ENCODE measurements at regions not wholly inside any gene's neighbourhood (a gene's known extent, or its start where the extent isn't known, plus 50 kb on each side); places are given as distances from the start of the nearest gene placed in this dataset.

- TF ChIP-seq, protein P1, sequence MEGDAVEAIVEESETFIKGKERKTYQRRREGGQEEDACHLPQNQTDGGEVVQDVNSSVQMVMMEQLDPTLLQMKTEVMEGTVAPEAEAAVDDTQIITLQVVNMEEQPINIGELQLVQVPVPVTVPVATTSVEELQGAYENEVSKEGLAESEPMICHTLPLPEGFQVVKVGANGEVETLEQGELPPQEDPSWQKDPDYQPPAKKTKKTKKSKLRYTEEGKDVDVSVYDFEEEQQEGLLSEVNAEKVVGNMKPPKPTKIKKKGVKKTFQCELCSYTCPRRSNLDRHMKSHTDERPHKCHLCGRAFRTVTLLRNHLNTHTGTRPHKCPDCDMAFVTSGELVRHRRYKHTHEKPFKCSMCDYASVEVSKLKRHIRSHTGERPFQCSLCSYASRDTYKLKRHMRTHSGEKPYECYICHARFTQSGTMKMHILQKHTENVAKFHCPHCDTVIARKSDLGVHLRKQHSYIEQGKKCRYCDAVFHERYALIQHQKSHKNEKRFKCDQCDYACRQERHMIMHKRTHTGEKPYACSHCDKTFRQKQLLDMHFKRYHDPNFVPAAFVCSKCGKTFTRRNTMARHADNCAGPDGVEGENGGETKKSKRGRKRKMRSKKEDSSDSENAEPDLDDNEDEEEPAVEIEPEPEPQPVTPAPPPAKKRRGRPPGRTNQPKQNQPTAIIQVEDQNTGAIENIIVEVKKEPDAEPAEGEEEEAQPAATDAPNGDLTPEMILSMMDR (IDR thresholded peaks at IDR 0.05) = no peak
- no peak for TF ChIP-seq POLR2AphosphoS5 (IDR thresholded peaks at IDR 0.05; ENCODE audit: low read depth, low read length)
- TF ChIP-seq, protein P2, sequence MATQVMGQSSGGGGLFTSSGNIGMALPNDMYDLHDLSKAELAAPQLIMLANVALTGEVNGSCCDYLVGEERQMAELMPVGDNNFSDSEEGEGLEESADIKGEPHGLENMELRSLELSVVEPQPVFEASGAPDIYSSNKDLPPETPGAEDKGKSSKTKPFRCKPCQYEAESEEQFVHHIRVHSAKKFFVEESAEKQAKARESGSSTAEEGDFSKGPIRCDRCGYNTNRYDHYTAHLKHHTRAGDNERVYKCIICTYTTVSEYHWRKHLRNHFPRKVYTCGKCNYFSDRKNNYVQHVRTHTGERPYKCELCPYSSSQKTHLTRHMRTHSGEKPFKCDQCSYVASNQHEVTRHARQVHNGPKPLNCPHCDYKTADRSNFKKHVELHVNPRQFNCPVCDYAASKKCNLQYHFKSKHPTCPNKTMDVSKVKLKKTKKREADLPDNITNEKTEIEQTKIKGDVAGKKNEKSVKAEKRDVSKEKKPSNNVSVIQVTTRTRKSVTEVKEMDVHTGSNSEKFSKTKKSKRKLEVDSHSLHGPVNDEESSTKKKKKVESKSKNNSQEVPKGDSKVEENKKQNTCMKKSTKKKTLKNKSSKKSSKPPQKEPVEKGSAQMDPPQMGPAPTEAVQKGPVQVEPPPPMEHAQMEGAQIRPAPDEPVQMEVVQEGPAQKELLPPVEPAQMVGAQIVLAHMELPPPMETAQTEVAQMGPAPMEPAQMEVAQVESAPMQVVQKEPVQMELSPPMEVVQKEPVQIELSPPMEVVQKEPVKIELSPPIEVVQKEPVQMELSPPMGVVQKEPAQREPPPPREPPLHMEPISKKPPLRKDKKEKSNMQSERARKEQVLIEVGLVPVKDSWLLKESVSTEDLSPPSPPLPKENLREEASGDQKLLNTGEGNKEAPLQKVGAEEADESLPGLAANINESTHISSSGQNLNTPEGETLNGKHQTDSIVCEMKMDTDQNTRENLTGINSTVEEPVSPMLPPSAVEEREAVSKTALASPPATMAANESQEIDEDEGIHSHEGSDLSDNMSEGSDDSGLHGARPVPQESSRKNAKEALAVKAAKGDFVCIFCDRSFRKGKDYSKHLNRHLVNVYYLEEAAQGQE (IDR thresholded peaks at IDR 0.05; ENCODE audit: insufficient read depth in 1 of 2, low read depth in 2 of 2, low read length in 1 of 2) = no peak
- TF ChIP-seq SIN3A (IDR thresholded peaks at IDR 0.05; ENCODE audit: borderline replicate concordance, insufficient read depth, low read depth, low read length) = no peak
- no peak for TF ChIP-seq TCF7L2 (IDR thresholded peaks at IDR 0.05; ENCODE audit: low read depth, low read length)
Measured at GRCh38 chr1:89472886-89473417, 51.7 kb upstream of the LRRC8B start.

All from Panc1 (cell line).